Glomerular visceral epithelial cell (primary cell): ENCODE measurements at regions not wholly inside any gene's neighbourhood (a gene's known extent, or its start where the extent isn't known, plus 50 kb on each side); places are given as distances from the start of the nearest gene placed in this dataset.
A peak's percentile ranks its signal among the peaks of the same experiment; 100 is the strongest.
"Not testable (repeated sequence)": the region's sequence is repeated elsewhere in the genome, so short reads cannot be mapped to it uniquely, and the experiment has no call there.

Source experiments
- DNase-seq: peaks from one replicate; pipeline ENCODE4 v3.0.0-alpha.2; 2016; ENCODE audit errors: extremely low spot score

- no peak for DNase-seq
Observed at GRCh38 chr17:83192161-83192788, 112.9 kb downstream of the METRNL start.

- DNase-seq: not testable (repeated sequence)
Observed at GRCh38 chr17:83192789-83193335, 113.5 kb downstream of the METRNL start.

DNA sequence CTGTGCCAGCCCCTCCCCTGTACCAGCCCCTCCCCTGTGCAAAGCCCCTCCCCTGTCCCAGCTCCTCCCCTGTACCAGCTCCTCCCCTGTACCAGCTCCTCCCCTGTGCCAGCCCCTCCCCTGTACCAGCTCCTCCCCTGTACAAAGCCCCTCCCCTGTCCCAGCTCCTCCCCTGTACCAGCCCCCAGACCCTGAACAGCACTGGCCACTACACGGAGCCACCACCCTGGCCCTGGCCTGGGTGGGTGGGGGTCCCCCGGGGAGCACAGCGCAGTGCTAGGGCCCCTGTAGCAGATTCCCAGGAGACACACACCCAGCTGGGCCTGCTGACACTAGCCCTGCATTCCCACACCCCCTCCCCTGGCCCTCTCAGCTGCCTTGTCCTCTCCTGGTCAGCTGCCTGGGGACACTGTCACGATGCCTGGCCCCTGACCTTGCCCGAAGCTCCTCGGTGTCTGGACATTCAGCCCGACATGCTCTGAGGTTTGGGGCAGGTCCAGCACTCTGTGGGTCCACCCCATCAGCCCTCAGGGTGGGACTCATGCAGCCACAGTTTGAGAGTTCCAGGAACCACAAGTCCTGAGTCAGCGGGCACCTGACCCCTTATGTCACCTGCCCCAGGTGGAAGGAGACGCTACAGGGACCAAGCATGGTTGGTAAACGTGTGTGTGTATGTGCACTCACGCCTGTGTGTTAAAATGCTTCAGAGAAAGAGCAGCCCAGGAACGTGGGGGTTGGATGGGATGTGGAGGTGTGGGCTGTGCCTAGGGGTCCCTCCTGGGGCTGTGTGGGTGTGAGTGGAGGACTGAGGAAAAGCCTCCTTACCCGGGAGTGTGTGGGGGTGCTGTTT, 114.2 kb downstream of the METRNL start:
- DNase-seq: peak; percentile 55

DNA sequence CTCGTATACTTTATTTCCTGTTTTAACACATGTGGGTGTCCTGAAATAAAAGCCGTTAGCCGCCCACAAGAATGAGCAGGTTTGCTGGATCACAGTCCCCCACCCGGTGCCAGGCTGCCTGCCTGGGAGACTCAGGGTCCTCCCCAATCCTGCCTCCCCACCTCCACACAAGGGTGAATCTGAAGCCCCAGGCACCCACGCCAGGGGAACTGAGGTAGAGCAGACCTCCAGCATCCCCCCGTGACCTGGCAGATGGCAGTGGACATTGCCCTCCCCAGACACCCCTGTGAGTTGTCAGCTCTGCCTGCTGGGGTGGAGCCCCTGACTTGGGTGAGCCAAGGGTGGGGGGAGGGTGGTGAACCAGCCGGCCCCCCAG, 114.8 kb downstream of the METRNL start:
- no peak for DNase-seq

- DNase-seq: no peak
Observed at GRCh38 chr17:83194761-83195329, 115.4 kb downstream of the METRNL start.

DNA sequence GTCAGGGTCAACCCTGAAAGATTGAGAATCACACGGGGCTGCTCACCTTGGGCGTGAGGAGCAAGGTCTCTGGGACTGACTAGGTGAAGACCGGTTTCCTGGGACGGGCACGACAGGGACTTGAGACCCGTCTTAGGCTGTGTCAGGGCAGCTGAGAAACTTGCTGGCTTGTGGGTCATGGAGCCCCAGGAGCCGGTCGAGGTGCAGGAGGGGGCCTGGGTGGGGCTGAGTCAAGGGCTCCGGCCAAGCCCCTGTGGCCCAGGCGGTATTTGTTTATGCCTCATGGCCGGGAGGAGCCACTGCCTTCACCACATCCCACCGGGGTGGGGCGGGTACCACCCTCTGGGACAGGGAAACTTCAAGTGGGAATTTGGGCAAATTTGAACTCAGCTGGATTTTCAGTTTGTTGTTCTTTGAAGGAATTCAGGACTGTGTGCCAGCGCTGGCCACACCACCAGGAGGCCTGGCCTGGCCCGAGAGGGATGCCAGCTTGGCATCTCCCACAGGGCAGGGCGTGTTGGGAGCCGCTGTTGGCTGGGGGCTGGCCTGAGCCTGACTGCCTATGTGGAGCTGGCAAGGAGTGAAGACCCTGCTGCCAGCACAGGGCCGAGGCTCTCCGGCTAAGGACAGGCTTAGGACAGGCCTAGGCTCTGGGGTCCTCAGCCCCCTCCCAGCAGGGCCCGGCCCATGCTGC, 116.1 kb downstream of the METRNL start:
- no peak for DNase-seq

- DNase-seq: no peak
Observed at GRCh38 chr17:83196024-83196365, 116.6 kb downstream of the METRNL start.

- DNase-seq: no peak
Observed at GRCh38 chr17:83196366-83196765, 117.0 kb downstream of the METRNL start.

GRCh38 chr17:83196973-83197880, 117.8 kb downstream of the METRNL start:
- no peak for DNase-seq

- no peak for DNase-seq
Observed at GRCh38 chr17:83198366-83199341, 119.2 kb downstream of the METRNL start.

GRCh38 chr17:83199500-83200201, 120.2 kb downstream of the METRNL start:
- DNase-seq: no peak

DNA sequence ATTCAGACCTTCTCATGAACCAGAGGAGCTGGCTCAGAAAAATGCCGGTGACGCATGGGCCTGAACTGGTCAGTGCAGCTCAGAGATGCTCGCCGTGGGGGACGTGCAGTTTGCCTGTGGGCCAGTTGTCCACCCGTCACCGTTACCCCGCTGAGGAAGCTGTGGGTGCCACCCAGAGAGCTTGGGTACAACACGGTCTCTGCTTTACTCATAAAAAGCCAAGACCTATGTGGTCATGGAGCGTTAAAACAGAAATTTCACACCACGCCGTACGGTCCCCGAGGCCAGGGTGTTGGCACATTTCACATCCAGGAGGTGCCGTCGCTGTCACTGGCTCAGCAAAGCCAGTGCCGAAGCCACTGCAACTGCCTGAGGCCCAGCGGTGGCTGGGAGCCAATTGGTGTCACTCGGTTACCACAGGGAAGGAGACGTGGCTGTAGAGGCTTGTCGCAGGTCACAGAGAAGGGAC, 120.9 kb downstream of the METRNL start:
- DNase-seq: no peak

DNA sequence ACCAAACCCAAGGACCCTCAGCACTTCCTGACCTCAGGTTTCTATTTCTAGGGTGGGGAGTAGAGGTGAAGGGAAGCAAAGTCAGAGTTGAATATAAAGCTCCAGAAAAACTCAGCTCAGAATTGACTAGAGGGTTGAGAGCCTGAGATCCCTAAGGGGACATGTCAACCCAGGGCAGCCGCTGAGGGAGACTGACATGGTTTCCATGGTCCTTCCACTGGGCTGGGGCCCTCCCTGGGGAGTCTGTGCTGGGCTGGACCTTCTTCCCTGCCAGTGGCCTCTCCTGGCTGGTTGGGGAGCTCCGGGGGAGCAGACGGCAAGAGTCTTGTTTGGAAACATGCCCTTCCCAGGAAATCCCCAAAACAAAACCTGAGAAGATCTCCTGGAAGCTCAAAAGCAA, 121.3 kb downstream of the METRNL start:
- no peak for DNase-seq

GRCh38 chr17:83201206-83202001, 122.0 kb downstream of the METRNL start:
- no peak for DNase-seq

DNA sequence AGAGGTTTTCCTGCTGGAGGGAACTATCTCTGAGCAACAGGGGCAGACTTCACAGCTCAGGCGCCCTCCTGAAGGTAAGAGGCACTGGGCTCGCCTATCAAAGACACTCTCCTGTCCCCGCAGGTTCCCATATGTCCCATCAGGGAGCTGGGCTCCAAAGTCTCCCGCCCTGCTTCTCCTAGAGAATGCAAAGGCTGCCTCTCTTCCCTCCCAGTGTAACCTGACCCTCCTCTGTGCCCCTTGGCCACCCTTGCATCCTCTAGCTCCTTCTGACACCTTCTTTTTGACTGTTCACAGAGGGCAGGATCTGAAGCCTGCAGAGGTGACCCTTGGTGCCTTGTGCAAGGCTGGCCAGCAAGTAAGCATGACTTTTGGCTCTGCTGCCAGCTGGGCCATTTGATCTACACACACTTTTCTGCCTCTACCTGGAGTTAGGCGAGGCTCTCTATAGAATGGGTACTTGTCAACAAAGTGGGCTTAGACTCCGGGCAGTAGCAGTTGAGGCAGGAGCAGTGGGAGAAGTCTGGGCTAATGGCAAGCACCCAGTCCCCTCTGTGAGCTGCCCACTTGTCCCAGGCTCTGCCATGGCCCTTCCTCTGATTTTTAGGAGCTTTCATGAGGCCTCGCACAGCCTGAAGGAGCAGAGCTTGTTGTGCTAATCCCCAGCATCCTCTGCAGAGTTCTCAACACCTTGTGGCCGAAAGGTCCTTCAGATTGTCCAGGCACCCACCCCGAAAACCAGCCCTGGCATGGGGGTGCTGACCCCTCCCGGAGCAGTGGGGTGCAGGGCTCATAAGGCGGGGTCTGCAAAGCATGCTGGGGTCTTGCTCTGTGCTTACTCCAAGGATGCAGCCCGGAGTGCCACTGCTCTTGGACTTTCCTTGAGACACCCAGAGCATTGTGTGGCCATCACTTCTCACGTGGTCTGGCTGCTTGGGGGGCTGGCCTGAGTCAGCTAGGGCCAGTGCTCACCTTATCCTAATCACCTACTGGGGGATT, 122.9 kb downstream of the METRNL start:
- DNase-seq: no peak

- DNase-seq: peak; percentile 4
Observed at GRCh38 chr17:83203073-83203471, 123.7 kb downstream of the METRNL start.
